Neural cell (in vitro differentiated cells): ENCODE measurements at regions not wholly inside any gene's neighbourhood (a gene's known extent, or its start where the extent isn't known, plus 50 kb on each side); places are given as distances from the start of the nearest gene placed in this dataset.

Source experiments
- CTCF ChIP-seq: fragments of 450-650 bp; IDR thresholded peaks from 2 replicates; pipeline ENCODE4 v1.5.1; 2014; ENCODE audit warnings: antibody characterized with exemption, mild to moderate bottlenecking, moderate library complexity; ENCODE audit not compliant: poor library complexity, severe bottlenecking
- EZH2 ChIP-seq: fragments of 200-600, 300-800 bp; shearing (Covaris generic), sonication (generic); IDR thresholded peaks from 2 replicates; pipeline ENCODE4 v1.6.1; 2014; ENCODE audit warnings: antibody characterized with exemption, low read length, borderline replicate concordance, mild to moderate bottlenecking; ENCODE audit not compliant: insufficient read depth, poor library complexity, severe bottlenecking
- POLR2AphosphoS5 ChIP-seq: IDR thresholded peaks from 2 replicates; pipeline ENCODE4 v1.6.1; 2012
- RAD21 ChIP-seq: fragments of 450-650 bp; conservative IDR thresholded peaks from 2 replicates; pipeline ENCODE4 v1.6.1; 2014; ENCODE audit warnings: antibody characterized with exemption, mild to moderate bottlenecking, moderate library complexity
- SMC3 ChIP-seq: fragments of 450-650 bp; conservative IDR thresholded peaks from 2 replicates; pipeline ENCODE4 v1.6.1; 2014; ENCODE audit warnings: antibody characterized with exemption, mild to moderate bottlenecking, moderate library complexity; ENCODE audit not compliant: poor library complexity
- TAF1 ChIP-seq: IDR thresholded peaks from 2 replicates; pipeline ENCODE4 v1.6.1; 2012; ENCODE audit warnings: low read depth

GRCh38 chr12:132433641-132434395 is 56.1 kb upstream of the FBRSL1 start:
- TF ChIP-seq CTCF = no peak
- TF ChIP-seq TAF1 = no peak
- TF ChIP-seq POLR2AphosphoS5 = no peak
- no peak for TF ChIP-seq SMC3
- no peak for TF ChIP-seq RAD21
- TF ChIP-seq EZH2 = no peak
